LNCAP (cell line): ENCODE measurements at regions not wholly inside any gene's neighbourhood (a gene's known extent, or its start where the extent isn't known, plus 50 kb on each side); places are given as distances from the start of the nearest gene placed in this dataset.

Experiments
- TF ChIP-seq, protein P1 (sequence below): fragments of 450-650 bp; IDR thresholded peaks from 2 replicates; pipeline ENCODE4 v1.5.1; 2017; ENCODE audit warnings: mild to moderate bottlenecking

DNA sequence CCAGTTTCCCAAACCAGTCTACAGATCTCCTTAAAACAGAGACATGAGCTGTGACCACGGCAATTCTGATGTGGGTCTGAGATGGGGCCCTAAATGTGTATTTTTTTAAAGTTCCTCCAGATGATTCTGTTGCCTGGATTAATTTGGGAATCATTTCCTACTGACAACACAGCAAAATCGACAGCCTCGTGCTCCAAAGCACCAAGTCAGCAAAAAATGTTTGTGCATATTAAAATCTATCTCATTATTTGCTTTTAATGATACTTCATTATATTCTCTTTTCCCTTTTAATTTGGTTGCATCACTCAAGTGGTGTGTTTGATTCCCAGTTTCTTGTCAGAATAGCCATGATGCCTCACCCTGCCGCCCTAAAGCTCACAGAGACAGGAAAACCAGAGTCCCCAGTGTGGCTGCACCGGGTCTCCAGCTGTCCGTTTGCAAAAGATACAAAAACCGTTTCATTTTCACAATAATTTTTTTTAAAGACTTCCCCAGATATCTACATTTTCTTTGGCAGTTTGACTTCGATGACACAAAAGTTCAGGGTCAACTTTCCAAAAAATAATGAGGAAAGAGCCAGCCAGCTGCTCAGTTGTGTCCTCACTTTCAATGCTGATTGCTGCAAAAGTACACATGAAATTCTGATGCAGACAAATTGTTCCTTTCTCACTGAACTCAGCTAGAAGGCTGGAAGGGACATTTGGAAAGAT is 443.2 kb upstream of the ID2 start:
- TF ChIP-seq, protein P1, sequence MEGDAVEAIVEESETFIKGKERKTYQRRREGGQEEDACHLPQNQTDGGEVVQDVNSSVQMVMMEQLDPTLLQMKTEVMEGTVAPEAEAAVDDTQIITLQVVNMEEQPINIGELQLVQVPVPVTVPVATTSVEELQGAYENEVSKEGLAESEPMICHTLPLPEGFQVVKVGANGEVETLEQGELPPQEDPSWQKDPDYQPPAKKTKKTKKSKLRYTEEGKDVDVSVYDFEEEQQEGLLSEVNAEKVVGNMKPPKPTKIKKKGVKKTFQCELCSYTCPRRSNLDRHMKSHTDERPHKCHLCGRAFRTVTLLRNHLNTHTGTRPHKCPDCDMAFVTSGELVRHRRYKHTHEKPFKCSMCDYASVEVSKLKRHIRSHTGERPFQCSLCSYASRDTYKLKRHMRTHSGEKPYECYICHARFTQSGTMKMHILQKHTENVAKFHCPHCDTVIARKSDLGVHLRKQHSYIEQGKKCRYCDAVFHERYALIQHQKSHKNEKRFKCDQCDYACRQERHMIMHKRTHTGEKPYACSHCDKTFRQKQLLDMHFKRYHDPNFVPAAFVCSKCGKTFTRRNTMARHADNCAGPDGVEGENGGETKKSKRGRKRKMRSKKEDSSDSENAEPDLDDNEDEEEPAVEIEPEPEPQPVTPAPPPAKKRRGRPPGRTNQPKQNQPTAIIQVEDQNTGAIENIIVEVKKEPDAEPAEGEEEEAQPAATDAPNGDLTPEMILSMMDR, result no peak

DNA sequence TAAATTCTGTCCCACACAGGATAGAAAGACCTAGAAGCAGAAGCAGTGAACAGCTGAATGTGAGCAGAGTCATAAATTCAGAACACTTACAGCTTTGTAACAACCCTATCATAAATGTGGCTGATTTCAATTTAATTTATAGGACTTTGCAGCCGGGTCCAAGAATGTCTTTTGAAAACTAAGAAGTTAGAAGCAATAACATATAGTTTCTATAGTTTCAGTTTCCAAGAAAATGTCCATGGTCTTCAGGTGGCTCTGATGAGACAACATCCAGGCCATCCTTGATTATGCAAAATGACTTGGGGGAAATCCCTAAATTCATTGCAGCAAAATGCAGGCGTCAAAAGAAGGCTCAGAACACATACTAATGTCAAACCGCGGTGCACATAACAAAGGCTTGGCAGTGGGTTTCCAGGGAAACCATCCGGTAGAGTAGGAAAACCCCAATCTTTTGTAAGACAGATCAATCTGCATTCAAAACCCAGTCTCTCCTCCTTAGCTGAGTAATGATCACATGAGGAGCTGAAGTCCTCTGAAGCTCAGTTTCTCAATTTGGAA is 442.2 kb upstream of the ID2 start:
- TF ChIP-seq, protein P1, result no peak

DNA sequence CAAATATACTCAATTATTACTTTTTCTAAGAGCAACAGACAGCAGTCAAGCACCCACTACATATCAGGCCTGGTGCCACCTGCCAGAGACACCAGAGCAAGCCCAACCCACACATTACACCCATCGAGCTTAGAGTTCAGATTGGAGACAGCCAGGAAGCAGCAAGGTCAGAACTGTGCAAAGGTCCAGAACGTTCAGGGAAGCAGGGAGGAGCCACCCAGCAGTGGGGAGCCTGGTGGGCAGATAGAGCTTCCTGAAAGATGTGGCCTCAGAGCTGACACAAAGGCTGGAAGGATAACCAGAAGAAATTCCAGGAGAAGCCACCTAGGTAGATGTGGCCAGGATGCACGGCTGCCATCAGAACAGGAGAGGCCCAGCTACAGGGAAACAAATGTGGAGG is 440.5 kb upstream of the ID2 start:
- TF ChIP-seq, protein P1, result no peak

DNA sequence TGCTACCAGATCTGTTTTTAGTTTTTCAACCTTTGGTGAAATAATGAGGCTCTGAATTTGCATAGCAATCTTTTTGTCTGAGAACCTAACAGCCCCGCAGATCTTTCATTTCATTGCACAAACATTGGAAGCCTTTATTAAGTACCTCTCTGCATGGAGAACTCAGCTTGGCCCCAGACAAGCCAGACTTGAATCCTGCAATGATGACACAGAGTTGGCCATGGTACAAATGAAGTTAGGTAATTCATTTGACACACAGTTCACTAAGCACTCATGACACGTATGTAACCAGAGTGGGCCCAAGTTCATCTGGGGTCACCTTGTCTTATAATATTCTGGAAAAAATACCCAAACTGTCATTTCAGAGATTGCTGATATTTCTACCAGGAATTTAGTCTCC is 439.1 kb upstream of the ID2 start:
- TF ChIP-seq, protein P1, result no peak

DNA sequence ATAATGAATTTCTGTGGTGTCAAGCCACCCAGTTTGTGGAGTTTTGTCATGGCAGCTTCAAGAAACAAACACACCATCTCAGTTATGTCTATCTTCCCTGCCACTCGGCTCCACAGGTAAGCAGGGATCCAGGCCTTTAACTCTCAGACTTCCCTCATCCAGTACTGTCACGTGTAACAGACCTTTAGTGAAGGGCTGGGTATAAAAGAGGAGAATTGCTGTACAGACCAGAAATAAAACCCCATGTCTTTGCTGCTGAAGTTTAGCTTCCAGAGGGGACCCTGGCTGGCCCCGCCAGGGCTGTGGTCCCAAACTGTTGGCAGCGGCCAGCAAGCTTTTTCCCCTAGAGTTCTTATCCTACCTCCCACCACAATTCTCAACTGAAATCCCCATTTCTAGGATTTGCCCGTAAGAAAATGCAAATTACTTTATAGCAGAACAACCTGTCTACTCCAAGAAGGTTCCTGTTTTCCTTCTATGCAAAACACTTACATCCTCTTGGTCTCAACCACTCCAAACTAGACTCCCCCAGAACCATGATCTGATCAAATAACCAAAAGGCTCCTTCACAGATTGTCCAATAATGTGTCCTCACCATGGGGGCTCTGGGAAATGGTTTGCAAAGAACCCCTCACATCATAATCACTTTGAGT is 438.0 kb upstream of the ID2 start:
- TF ChIP-seq, protein P1, result no peak

DNA sequence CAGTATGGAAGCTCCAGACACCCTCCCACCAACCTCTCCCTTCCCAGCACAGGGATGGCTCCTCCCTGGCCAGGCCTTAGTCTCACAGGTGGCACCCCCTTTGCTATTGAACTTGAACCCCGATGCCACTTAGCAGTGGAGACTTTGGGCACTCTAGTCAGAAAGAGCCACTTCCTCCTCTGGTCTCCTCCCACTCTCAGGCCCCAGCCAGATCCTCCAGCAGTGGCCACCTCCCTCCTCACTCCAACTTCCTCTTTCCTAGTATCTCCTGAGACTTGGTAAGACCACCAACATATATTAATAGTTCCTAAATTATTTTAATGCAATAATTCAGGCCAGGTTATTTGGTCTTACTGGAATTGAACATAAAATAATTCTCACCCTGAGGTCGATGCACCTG is 437.2 kb upstream of the ID2 start:
- TF ChIP-seq, protein P1, result no peak

DNA sequence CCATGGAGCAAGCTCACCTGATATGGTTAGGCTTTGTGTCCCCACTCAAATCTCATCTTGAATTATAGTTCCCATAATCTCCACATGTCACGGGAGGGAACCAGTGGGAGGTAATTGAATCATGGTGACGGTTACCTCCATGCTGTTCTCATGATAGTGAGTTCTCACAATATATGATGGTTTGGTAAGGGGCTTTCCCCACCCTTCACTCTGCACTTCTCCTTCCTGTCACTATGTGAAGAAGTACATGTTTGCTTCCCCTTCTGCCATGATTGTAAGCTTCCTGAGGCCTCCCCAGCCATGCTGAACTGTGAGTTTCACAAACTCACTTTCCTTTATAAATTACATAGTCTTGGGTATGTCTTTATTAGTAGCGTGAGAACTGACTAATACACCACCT is 435.7 kb upstream of the ID2 start:
- TF ChIP-seq, protein P1, result no peak
